ENCODE measurements at regions not wholly inside any gene's neighbourhood (a gene's known extent, or its start where the extent isn't known, plus 50 kb on each side); places are given as distances from the start of the nearest gene placed in this dataset.
A peak's percentile ranks its signal among the peaks of the same experiment; 100 is the strongest.

DNA sequence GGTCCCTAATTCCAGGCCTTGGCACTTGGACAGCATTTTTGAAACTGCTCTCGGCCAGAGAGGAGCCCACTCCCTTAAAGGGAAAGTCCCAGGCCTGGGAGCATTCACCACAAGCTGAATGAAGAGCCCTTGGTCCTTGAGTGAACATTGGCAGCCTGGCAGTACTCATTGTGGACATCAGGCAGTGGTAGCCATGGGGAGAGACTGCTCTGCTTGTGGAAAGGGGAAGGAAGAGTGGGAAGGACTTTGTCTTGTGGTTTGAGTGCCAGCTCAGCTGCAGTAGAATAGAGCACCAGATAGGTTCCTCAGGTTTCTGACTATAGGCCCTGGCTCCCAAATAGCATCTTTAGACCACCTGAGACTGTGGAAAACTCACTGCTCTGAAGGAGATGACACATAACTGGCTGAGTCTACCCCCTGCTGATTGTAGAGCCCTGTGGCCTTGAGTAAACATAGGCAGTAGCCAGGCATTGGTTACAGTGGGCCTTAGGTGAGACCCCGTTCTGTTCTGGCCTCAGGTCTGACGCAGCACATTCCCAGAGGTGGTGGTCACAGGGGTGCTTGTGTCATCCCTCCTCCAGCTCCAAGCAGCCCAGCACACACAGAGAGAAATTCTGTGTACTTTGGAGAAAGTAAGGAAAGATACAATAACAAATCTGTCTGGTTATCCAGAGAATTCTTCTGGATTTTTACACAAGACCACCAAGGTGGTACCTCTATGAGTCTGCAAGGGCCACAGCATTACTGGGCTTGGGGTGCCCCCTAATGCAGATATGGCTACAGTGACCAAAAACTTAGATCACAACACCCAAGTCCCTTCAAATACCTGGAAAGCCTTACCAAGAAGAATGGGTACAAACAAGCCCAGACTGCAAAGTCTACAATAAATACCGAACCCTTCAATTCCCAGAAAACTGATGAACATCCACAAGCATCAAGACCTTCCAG, 153.8 kb downstream of the GNAI1 start:
- no peaks in the 10 kb centered on the region for H3K27me3 ChIP-seq (ENCODE audit: insufficient read depth, low read depth, severe bottlenecking)
- no peaks in the 10 kb centered on the region for H3K9me3 ChIP-seq (ENCODE audit: severe bottlenecking)
- peak; percentile 29 for DNase-seq
- H3K36me3 ChIP-seq: no peaks in the 10 kb centered on the region
- H3K27ac ChIP-seq: no peak overlapping the region
- no peak overlapping the region for H3K4me3 ChIP-seq (ENCODE audit: low read depth, low read length)
- peak; percentile 36 for TF ChIP-seq CTCF (IDR thresholded peaks at IDR 0.05; ENCODE audit: low read depth, low read length)

- Histone ChIP-seq H3K9me3 (ENCODE audit: severe bottlenecking) (no peaks in the 10 kb centered on the region), H3K27ac (no peak overlapping the region), H3K36me3 (no peaks in the 10 kb centered on the region), H3K27me3 (ENCODE audit: insufficient read depth, low read depth, severe bottlenecking) (no peaks in the 10 kb centered on the region), H3K4me3 (ENCODE audit: low read depth, low read length) (no peak overlapping the region)
- no peak for TF ChIP-seq CTCF (IDR thresholded peaks at IDR 0.05; ENCODE audit: low read depth, low read length)
- DNase-seq: no peak
These were observed 153.0 kb downstream of the GNAI1 start for GRCh38 chr7:80287400-80288174.

DNA sequence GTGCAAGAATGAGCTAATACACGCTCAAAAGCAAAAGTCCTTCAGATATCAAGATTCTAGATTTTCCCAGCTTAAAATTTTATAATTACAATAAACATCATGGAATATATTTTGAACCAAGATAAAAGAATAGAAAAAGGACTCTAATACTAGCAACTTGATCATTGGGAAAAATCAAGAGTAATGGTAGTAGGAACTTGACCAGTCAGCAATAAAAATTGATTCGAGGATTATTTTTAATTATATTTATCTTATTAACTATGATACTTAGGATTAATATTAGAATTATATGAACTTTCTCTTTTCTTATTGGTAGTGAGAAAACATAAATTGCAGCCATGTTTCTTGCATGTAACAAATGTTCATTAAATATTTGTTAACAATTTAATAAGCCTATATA, 152.0 kb downstream of the GNAI1 start:
- no peaks in the 10 kb centered on the region for H3K9me3 ChIP-seq (ENCODE audit: severe bottlenecking)
- H3K27ac ChIP-seq: no peak overlapping the region
- no peaks in the 10 kb centered on the region for H3K27me3 ChIP-seq (ENCODE audit: insufficient read depth, low read depth, severe bottlenecking)

DNA sequence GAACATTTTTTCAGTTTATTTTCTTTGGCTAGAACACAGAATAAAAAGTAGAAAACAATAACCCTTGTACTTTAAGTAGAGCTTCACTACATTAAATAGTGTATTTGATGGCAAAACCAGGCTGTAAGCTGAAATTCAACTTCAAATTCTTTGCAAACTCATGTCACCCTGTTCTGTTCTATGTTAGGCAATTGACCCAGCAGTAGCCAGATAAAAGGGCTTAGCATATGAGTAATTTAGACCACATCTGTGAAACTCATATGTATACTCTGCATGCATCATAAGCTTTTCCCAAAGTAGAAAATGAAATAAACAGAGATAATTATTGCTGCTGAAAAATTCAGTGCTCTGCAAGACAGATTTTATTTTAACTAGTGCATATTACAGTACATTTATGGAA, 150.2 kb downstream of the GNAI1 start:
- H3K9me3 ChIP-seq (ENCODE audit: severe bottlenecking): no peaks in the 10 kb centered on the region

More for the DNA sequence above, 152.0 kb downstream of the GNAI1 start:
- H3K4me3 ChIP-seq (ENCODE audit: low read depth, low read length): no peak overlapping the region
- no peak for DNase-seq
- no peaks in the 10 kb centered on the region for H3K36me3 ChIP-seq
- no peak for TF ChIP-seq CTCF (IDR thresholded peaks at IDR 0.05; ENCODE audit: low read depth, low read length)

GRCh38 chr7:80279760-80280159, 145.1 kb downstream of the GNAI1 start:
- Histone ChIP-seq H3K4me3 (ENCODE audit: low read depth, low read length) (no peak overlapping the region), H3K36me3 (no peaks in the 10 kb centered on the region), H3K27ac (no peak overlapping the region), H3K9me3 (ENCODE audit: severe bottlenecking) (no peaks in the 10 kb centered on the region), H3K27me3 (ENCODE audit: insufficient read depth, low read depth, severe bottlenecking) (no peaks in the 10 kb centered on the region)
- DNase-seq: no peak
- no peak for TF ChIP-seq CTCF (IDR thresholded peaks at IDR 0.05; ENCODE audit: low read depth, low read length)

More for the DNA sequence above, 150.2 kb downstream of the GNAI1 start:
- no peak for DNase-seq
- H3K27ac ChIP-seq: no peak overlapping the region
- H3K27me3 ChIP-seq (ENCODE audit: insufficient read depth, low read depth, severe bottlenecking): no peaks in the 10 kb centered on the region
- H3K36me3 ChIP-seq: no peaks in the 10 kb centered on the region
- TF ChIP-seq CTCF (IDR thresholded peaks at IDR 0.05; ENCODE audit: low read depth, low read length): no peak
- H3K4me3 ChIP-seq (ENCODE audit: low read depth, low read length): no peak overlapping the region

Data from WERI-Rb-1 (cell line).